22Rv1 (cell line): ENCODE measurements at regions not wholly inside any gene's neighbourhood (a gene's known extent, or its start where the extent isn't known, plus 50 kb on each side); places are given as distances from the start of the nearest gene placed in this dataset.

ENCODE experiments used
- ZFX ChIP-seq: fragments of 450-650 bp; IDR thresholded peaks from 2 replicates; pipeline ENCODE4 v1.6.1; 2017; ENCODE audit warnings: antibody characterized with exemption, borderline replicate concordance
- TF ChIP-seq, protein P1 (sequence below): fragments of 450-650 bp; IDR thresholded peaks from 2 replicates; pipeline ENCODE4 v1.5.1; 2017; ENCODE audit warnings: mild to moderate bottlenecking

DNA sequence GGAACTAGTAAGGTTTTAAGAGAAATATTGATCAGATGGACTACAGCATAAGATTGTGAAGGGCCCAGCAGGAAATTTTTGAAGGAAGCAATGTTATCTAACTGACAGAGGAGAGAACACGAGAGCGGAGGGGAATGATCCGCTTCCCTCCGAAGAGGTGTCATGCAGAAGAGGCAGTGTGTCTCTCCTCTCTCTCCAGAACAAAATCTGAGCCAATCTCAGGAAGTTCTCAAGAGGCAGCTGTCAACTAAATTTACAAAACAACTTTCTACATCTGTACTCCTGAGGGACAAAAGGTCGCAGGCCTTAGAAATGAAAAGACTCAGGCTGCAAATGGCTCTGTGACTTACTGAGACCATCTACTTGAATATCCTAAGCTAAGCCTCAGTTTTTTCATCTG, 224.6 kb upstream of the CDH5 start:
- TF ChIP-seq, protein P1, sequence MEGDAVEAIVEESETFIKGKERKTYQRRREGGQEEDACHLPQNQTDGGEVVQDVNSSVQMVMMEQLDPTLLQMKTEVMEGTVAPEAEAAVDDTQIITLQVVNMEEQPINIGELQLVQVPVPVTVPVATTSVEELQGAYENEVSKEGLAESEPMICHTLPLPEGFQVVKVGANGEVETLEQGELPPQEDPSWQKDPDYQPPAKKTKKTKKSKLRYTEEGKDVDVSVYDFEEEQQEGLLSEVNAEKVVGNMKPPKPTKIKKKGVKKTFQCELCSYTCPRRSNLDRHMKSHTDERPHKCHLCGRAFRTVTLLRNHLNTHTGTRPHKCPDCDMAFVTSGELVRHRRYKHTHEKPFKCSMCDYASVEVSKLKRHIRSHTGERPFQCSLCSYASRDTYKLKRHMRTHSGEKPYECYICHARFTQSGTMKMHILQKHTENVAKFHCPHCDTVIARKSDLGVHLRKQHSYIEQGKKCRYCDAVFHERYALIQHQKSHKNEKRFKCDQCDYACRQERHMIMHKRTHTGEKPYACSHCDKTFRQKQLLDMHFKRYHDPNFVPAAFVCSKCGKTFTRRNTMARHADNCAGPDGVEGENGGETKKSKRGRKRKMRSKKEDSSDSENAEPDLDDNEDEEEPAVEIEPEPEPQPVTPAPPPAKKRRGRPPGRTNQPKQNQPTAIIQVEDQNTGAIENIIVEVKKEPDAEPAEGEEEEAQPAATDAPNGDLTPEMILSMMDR, result no peak
- no peak for TF ChIP-seq ZFX
